ENCODE measurements at regions not wholly inside any gene's neighbourhood (a gene's known extent, or its start where the extent isn't known, plus 50 kb on each side); places are given as distances from the start of the nearest gene placed in this dataset.
"Not testable (repeated sequence)": the region's sequence is repeated elsewhere in the genome, so short reads cannot be mapped to it uniquely, and the experiment has no call there.

DNA sequence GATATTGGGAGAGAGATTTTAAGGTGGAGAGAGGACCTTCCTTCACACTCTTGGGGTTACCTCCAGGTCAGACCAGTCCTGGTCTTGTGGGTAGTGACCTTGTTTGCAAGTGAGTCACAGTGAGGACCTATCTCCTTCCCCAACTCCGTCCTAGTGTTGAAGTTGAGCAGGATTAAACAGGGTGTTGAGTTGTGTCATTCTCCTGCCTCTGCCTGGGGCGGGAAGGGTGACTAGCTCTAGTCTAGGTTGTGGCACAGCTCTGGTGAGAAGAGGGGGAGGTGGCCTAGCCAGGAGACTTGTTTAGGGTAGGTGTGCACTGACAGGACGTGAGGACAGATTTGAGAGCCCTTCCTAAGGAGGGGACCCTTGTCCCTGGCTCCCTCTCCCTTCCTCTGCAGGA is 119.6 kb upstream of the PITX1 start:
- Histone ChIP-seq H3K27me3 (ENCODE audit: control insufficient read depth in 2 of 2, insufficient read depth in 2 of 2, low read length in 2 of 2) (peaks cover 0 to under 1% of the 10 kb centered on the region in 2 experiments), H3K4me3 (replicated peaks in 1 of 3; ENCODE audit: insufficient read depth in 1 of 3, low read depth in 1 of 3, low read length in 3 of 3) (no peak overlapping the region), H4K20me1 (replicated peaks; ENCODE audit: control insufficient read depth, extremely low read depth, insufficient read depth, low read length) (no peaks in the 10 kb centered on the region), H3K4me1 (ENCODE audit: control insufficient read depth, extremely low read depth, insufficient read depth, low read length) (no peaks in the 10 kb centered on the region), H3K9me1 (replicated peaks; ENCODE audit: control insufficient read depth, extremely low read depth, insufficient read depth, low read length) (no peaks in the 10 kb centered on the region), H3K9me3 (replicated peaks; ENCODE audit: control insufficient read depth, insufficient read depth, low read length) (no peaks in the 10 kb centered on the region), H3K36me3 (ENCODE audit: control insufficient read depth in 2 of 2, extremely low read depth in 1 of 2, insufficient read depth in 2 of 2, low read length in 2 of 2) (no peaks in the 10 kb centered on the region), H2AFZ (ENCODE audit: low read depth, low read length) (no peak overlapping the region), H3K27ac (ENCODE audit: insufficient read depth, low read depth, low read length) (no peak overlapping the region), H3K4me2 (ENCODE audit: insufficient read depth, low read length) (no peak overlapping the region), H3K9ac (replicated peaks; ENCODE audit: extremely low read depth, insufficient read depth, low read length) (no peak overlapping the region), H3K79me2 (ENCODE audit: control insufficient read depth, insufficient read depth, low read length) (no peaks in the 10 kb centered on the region)
- ChIA-PET POLR2A (no interaction called here), CTCF (no interaction called here)
- TF ChIP-seq JUN (IDR thresholded peaks at IDR 0.05; ENCODE audit: borderline replicate concordance, insufficient read depth, insufficient read length, low read depth) (no peak), POLR2AphosphoS5 (IDR thresholded peaks at IDR 0.05; ENCODE audit: insufficient read depth, low read depth, low read length) (no peak)
- TF ChIP-seq, protein P1, sequence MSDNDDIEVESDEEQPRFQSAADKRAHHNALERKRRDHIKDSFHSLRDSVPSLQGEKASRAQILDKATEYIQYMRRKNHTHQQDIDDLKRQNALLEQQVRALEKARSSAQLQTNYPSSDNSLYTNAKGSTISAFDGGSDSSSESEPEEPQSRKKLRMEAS (IDR thresholded peaks at IDR 0.05; ENCODE audit: insufficient read depth, insufficient read length) = no peak
- FAIRE-seq (no peak), DNase-seq (ENCODE audit: low read depth, low spot score) (no peak)
- dilution Hi-C loops (cut with MboI; ENCODE audit: extremely low pct_ligation_motif_present, low sequenced_read_pairs) (no loop called here), intact Hi-C loops (cut with micrococcal nuclease) (no loop called here)
- BruUV-seq (replicated peaks) = no TSS peak

DNA sequence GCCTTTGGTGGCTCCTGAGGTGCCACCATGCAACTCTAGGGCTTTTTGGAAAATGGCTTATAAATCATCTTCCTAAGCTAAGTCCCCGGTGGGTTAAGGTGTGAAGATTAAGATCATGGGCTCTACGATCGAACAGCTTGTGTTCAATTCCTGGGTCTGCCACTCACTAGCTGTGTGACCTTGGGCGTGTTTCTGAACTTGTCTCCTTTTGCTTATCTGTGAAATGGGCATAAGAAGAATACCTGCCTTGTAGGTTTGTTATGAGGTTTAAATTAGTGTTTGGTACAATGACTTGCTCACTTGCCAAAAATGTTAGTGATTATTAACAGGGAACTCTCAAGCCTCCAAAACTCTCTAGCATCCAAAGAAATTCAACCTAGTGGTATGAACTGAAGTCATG is 119.2 kb upstream of the PITX1 start:
- Histone ChIP-seq H3K4me1 (ENCODE audit: control insufficient read depth, extremely low read depth, insufficient read depth, low read length) (no peaks in the 10 kb centered on the region), H3K4me3 (replicated peaks in 1 of 3; ENCODE audit: insufficient read depth in 1 of 3, low read depth in 1 of 3, low read length in 3 of 3) (no peak overlapping the region), H2AFZ (ENCODE audit: low read depth, low read length) (no peak overlapping the region), H3K9ac (replicated peaks; ENCODE audit: extremely low read depth, insufficient read depth, low read length) (no peak overlapping the region), H3K9me3 (replicated peaks; ENCODE audit: control insufficient read depth, insufficient read depth, low read length) (no peaks in the 10 kb centered on the region), H3K4me2 (ENCODE audit: insufficient read depth, low read length) (no peak overlapping the region), H3K79me2 (ENCODE audit: control insufficient read depth, insufficient read depth, low read length) (no peaks in the 10 kb centered on the region), H3K36me3 (ENCODE audit: control insufficient read depth in 2 of 2, extremely low read depth in 1 of 2, insufficient read depth in 2 of 2, low read length in 2 of 2) (no peaks in the 10 kb centered on the region), H3K9me1 (replicated peaks; ENCODE audit: control insufficient read depth, extremely low read depth, insufficient read depth, low read length) (no peaks in the 10 kb centered on the region), H3K27ac (ENCODE audit: insufficient read depth, low read depth, low read length) (no peak overlapping the region), H4K20me1 (replicated peaks; ENCODE audit: control insufficient read depth, extremely low read depth, insufficient read depth, low read length) (no peaks in the 10 kb centered on the region), H3K27me3 (ENCODE audit: control insufficient read depth in 2 of 2, insufficient read depth in 2 of 2, low read length in 2 of 2) (no peaks in the 10 kb centered on the region)
- BruUV-seq (replicated peaks) = no TSS peak
- FAIRE-seq = no peak
- ChIA-PET POLR2A (no interaction called here), CTCF (no interaction called here)
- no peak for DNase-seq (ENCODE audit: low read depth, low spot score)
- intact Hi-C loops (cut with micrococcal nuclease) = no loop called here
- dilution Hi-C loops (cut with MboI; ENCODE audit: extremely low pct_ligation_motif_present, low sequenced_read_pairs) = no loop called here
- TF ChIP-seq MYC (IDR thresholded peaks at IDR 0.05; ENCODE audit: low read depth, low read length) (no peak), EZH2 (IDR thresholded peaks at IDR 0.05; ENCODE audit: borderline replicate concordance, low read depth, low read length, severe bottlenecking) (no peak), POLR2A (IDR thresholded peaks at IDR 0.05; ENCODE audit: low read depth, low read length) (no peak), JUN (IDR thresholded peaks at IDR 0.05; ENCODE audit: borderline replicate concordance, insufficient read depth, insufficient read length, low read depth) (no peak), POLR2AphosphoS5 (IDR thresholded peaks at IDR 0.05; ENCODE audit: insufficient read depth, low read depth, low read length) (no peak), GATA2 (IDR thresholded peaks at IDR 0.05; ENCODE audit: insufficient read depth, insufficient read length, low read depth, low read length) (no peak), FOS (IDR thresholded peaks at IDR 0.05; ENCODE audit: borderline replicate concordance, insufficient read depth, low read length) (no peak)
- TF ChIP-seq, protein P1 (IDR thresholded peaks at IDR 0.05; ENCODE audit: insufficient read depth, insufficient read length) = no peak
- TF ChIP-seq, protein P2, sequence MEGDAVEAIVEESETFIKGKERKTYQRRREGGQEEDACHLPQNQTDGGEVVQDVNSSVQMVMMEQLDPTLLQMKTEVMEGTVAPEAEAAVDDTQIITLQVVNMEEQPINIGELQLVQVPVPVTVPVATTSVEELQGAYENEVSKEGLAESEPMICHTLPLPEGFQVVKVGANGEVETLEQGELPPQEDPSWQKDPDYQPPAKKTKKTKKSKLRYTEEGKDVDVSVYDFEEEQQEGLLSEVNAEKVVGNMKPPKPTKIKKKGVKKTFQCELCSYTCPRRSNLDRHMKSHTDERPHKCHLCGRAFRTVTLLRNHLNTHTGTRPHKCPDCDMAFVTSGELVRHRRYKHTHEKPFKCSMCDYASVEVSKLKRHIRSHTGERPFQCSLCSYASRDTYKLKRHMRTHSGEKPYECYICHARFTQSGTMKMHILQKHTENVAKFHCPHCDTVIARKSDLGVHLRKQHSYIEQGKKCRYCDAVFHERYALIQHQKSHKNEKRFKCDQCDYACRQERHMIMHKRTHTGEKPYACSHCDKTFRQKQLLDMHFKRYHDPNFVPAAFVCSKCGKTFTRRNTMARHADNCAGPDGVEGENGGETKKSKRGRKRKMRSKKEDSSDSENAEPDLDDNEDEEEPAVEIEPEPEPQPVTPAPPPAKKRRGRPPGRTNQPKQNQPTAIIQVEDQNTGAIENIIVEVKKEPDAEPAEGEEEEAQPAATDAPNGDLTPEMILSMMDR (IDR thresholded peaks at IDR 0.05; ENCODE audit: extremely low read depth in 1 of 2, insufficient read depth in 1 of 2, low read depth in 1 of 2, low read length in 2 of 2) = no peak

DNA sequence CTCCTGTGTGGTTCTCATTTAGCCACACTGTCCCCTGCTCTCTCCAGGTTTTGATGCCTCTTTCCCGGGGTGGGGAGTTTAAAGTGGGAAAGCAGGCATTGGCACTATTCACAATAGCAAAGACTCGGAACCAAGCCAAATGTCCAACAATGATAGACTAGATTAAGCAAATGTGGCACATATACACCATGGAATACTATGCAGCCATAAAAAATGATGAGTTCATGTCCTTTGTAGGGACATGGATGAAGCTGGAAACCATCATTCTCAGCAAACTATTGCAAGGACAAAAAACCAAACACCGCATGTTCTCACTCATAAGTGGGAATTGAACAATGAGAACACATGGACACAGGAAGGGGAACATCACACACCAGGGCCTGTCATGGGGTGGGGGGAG is 117.6 kb upstream of the PITX1 start:
- CTCF ChIA-PET; H3K4me1 ChIP-seq (ENCODE audit: control insufficient read depth, extremely low read depth, insufficient read depth, low read length); DNase-seq (ENCODE audit: low read depth, low spot score); H3K9me1 ChIP-seq (replicated peaks; ENCODE audit: control insufficient read depth, extremely low read depth, insufficient read depth, low read length); FAIRE-seq; H4K20me1 ChIP-seq (replicated peaks; ENCODE audit: control insufficient read depth, extremely low read depth, insufficient read depth, low read length); H3K4me2 ChIP-seq (ENCODE audit: insufficient read depth, low read length); H2AFZ ChIP-seq (ENCODE audit: low read depth, low read length); intact Hi-C loops (cut with micrococcal nuclease); H3K9me3 ChIP-seq (replicated peaks; ENCODE audit: control insufficient read depth, insufficient read depth, low read length); H3K4me3 ChIP-seq (replicated peaks in 1 of 3; ENCODE audit: insufficient read depth in 1 of 3, low read depth in 1 of 3, low read length in 3 of 3); H3K27me3 ChIP-seq (ENCODE audit: control insufficient read depth in 2 of 2, insufficient read depth in 2 of 2, low read length in 2 of 2); H3K79me2 ChIP-seq (ENCODE audit: control insufficient read depth, insufficient read depth, low read length); dilution Hi-C loops (cut with MboI; ENCODE audit: extremely low pct_ligation_motif_present, low sequenced_read_pairs); H3K36me3 ChIP-seq (ENCODE audit: control insufficient read depth in 2 of 2, extremely low read depth in 1 of 2, insufficient read depth in 2 of 2, low read length in 2 of 2); POLR2A ChIA-PET; H3K9ac ChIP-seq (replicated peaks; ENCODE audit: extremely low read depth, insufficient read depth, low read length); H3K27ac ChIP-seq (ENCODE audit: insufficient read depth, low read depth, low read length); BruUV-seq (replicated peaks): not testable (repeated sequence)
